Naive thymus-derived CD4-positive, alpha-beta T cell (primary cell): ENCODE measurements at regions not wholly inside any gene's neighbourhood (a gene's known extent, or its start where the extent isn't known, plus 50 kb on each side); places are given as distances from the start of the nearest gene placed in this dataset.
A peak's percentile ranks its signal among the peaks of the same experiment; 100 is the strongest.

Source experiments
- ATAC-seq: fragments of 150-1000 bp; cut with Tn5 transposase; 2 replicates; pipeline ENCODE4 v1.10.0; 2021; ENCODE audit warnings: mild to moderate bottlenecking, moderate library complexity
- CTCF ChIA-PET: fragments of 350-600 bp; sonication (Branson Sonifier 250); formaldehyde crosslinking; loops from one replicate; lab custom pipeline; 2021; ENCODE audit warnings: antibody characterized with exemption; lab: Charles Lee
- POLR2A ChIA-PET: fragments of 350-600 bp; sonication (Branson Sonifier 250); formaldehyde crosslinking; loops from one replicate; lab custom pipeline; 2021; ENCODE audit warnings: antibody characterized with exemption, inconsistent platforms; lab: Charles Lee
- DNase-seq, 9 donors: peaks; one replicate each; pipeline versions ENCODE4 v3.0.0 to v3.0.0-alpha.2; 2020 to 2022; ENCODE audit warnings: mixed read lengths in 1 of 9
- H3K27ac ChIP-seq: one replicate; pipeline ENCODE4 v1.7.0; 2013; ENCODE audit warnings: mild to moderate bottlenecking, low read depth, low read length, moderate library complexity
- H3K27me3 ChIP-seq, 2 donors: one replicate each; pipeline ENCODE4 v1.7.0; 2013; ENCODE audit warnings: low read length in 2 of 2, mild to moderate bottlenecking in 2 of 2, moderate library complexity in 2 of 2; ENCODE audit not compliant: control insufficient read depth in 2 of 2, insufficient read depth in 2 of 2
- H3K36me3 ChIP-seq, 3 experiments: 1 replicate in 2 of 3; 2 replicates in 1 of 3; pipeline ENCODE4 v1.7.0; 2013; ENCODE audit warnings: low read length in 3 of 3, mild to moderate bottlenecking in 3 of 3, moderate library complexity in 1 of 3; ENCODE audit not compliant: insufficient read depth in 3 of 3, control insufficient read depth in 2 of 3
- H3K4me1 ChIP-seq, 2 donors: one replicate each; pipeline ENCODE4 v1.7.0; 2013; ENCODE audit warnings: low read length in 2 of 2, mild to moderate bottlenecking in 2 of 2, moderate library complexity in 1 of 2; ENCODE audit not compliant: control insufficient read depth in 2 of 2, insufficient read depth in 2 of 2
- H3K4me3 ChIP-seq: 2 replicates; pipeline ENCODE4 v1.7.0; 2013; ENCODE audit warnings: mild to moderate bottlenecking, low read length
- H3K9me3 ChIP-seq, 3 experiments: 1 replicate in 2 of 3; 2 replicates in 1 of 3; pipeline ENCODE4 v1.7.0; 2013; ENCODE audit warnings: low read length in 3 of 3; ENCODE audit not compliant: control insufficient read depth in 2 of 3
- H3K27ac Mint-ChIP-seq, 9 donors: one replicate each; pipeline ENCODE4 v1.8.0; 2020 to 2022; ENCODE audit warnings: mixed read lengths in 9 of 9, mild to moderate bottlenecking in 8 of 9, moderate library complexity in 5 of 9, inconsistent platforms in 2 of 9
- H3K27me3 Mint-ChIP-seq, 5 donors: one replicate each; pipeline ENCODE4 v1.8.0; 2021 to 2022; ENCODE audit warnings: mixed read lengths in 5 of 5, mild to moderate bottlenecking in 1 of 5
- H3K36me3 Mint-ChIP-seq, 5 donors: one replicate each; pipeline ENCODE4 v1.8.0; 2020 to 2022; ENCODE audit warnings: mixed read lengths in 5 of 5, mild to moderate bottlenecking in 3 of 5, inconsistent platforms in 1 of 5
- H3K4me1 Mint-ChIP-seq, 7 donors: one replicate each; pipeline ENCODE4 v1.8.0; 2020 to 2022; ENCODE audit warnings: mixed read lengths in 7 of 7, mild to moderate bottlenecking in 3 of 7, inconsistent platforms in 1 of 7
- H3K4me3 Mint-ChIP-seq, 10 donors: one replicate each; pipeline ENCODE4 v1.8.0; 2020 to 2022; ENCODE audit warnings: mild to moderate bottlenecking in 10 of 10, mixed read lengths in 10 of 10, moderate library complexity in 6 of 10, inconsistent platforms in 2 of 10
- H3K9me3 Mint-ChIP-seq, 11 donors: one replicate each; pipeline ENCODE4 v1.8.0; 2020 to 2022; ENCODE audit warnings: mixed read lengths in 11 of 11, mild to moderate bottlenecking in 4 of 11, inconsistent platforms in 1 of 11, moderate library complexity in 1 of 11
- intact Hi-C, 2 donors: fragments of 100-400 bp; cut with micrococcal nuclease; formaldehyde crosslinking; loops; one replicate each; pipeline ENCODE4 v1.15.1; 2023

GRCh38 chr20:4326195-4327065 lies 77.3 kb upstream of the ADRA1D start:
- H3K4me3 ChIP-seq, result no peak overlapping the region
- Mint-ChIP-seq H3K27me3 (peaks cover 0 to 42% (median 18%) of the 10 kb centered on the region in 5 donors), H3K36me3 (no peaks in the 10 kb centered on the region), H3K9me3 (peaks cover 0 to 4% (median 0%) of the 10 kb centered on the region in 11 donors), H3K4me3 (no peak overlapping the region), H3K4me1 (peaks cover 0 to 1% (median 0%) of the 10 kb centered on the region in 7 donors), H3K27ac (no peak overlapping the region)
- H3K27me3 ChIP-seq, result no peaks in the 10 kb centered on the region
- CTCF ChIA-PET, result no interaction called here
- no peaks in the 10 kb centered on the region for H3K36me3 ChIP-seq
- no peaks in the 10 kb centered on the region for H3K4me1 ChIP-seq
- POLR2A ChIA-PET, result no interaction called here
- no peak overlapping the region for H3K27ac ChIP-seq
- intact Hi-C loops, result no loop called here
- ATAC-seq (no peak), DNase-seq (no peak)
- no peaks in the 10 kb centered on the region for H3K9me3 ChIP-seq

DNA sequence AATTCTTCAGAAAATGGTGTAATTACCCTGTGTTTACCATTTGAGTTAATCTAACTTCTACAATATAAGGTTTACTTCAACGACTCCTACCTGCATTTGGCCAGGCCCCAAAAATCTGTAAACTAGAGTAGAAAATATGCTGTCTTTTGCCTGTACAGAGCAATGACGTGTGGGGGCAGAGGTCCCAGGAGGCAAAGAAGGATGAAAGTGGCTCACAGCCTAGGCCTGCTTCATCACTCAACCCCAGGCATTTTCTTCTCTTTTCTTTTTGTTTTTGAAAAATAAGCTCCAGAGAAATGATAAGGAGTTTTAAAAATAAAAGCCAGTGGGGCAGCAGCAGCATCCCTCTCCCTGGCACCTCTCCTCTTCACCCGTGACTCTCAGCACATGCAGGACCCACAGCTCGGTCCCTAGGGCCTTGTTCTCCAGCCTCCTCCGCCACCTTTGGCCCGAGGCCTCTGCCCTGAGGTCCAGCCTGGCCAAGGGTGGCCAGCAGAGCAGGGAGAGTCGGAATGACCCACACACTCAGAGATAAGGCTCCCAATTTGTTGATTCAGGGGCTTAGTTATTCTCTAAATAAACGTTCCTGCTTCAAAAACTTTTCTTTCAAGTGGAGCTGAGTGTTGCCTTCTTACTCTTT lies 76.6 kb upstream of the ADRA1D start:
- no peak overlapping the region for H3K4me3 ChIP-seq
- intact Hi-C loops, result no loop called here
- no peaks in the 10 kb centered on the region for H3K9me3 ChIP-seq
- Mint-ChIP-seq H3K4me1 (peaks cover 0 to 1% (median 0%) of the 10 kb centered on the region in 7 donors), H3K27me3 (peaks cover 0 to 40% (median 18%) of the 10 kb centered on the region in 5 donors), H3K4me3 (no peak overlapping the region), H3K36me3 (no peaks in the 10 kb centered on the region), H3K9me3 (peaks cover 0 to 4% (median 0%) of the 10 kb centered on the region in 11 donors), H3K27ac (no peak overlapping the region)
- no peak for ATAC-seq
- no peak overlapping the region for H3K27ac ChIP-seq
- ChIA-PET POLR2A (no interaction called here), CTCF (no interaction called here)
- no peak for DNase-seq
- no peaks in the 10 kb centered on the region for H3K4me1 ChIP-seq
- H3K36me3 ChIP-seq, result no peaks in the 10 kb centered on the region
- H3K27me3 ChIP-seq, result no peaks in the 10 kb centered on the region

GRCh38 chr20:4324611-4325243 lies 75.6 kb upstream of the ADRA1D start:
- Mint-ChIP-seq H3K9me3 (peaks cover 0 to 8% (median 0%) of the 10 kb centered on the region in 11 donors), H3K4me1 (peaks cover 0 to 1% (median 0%) of the 10 kb centered on the region in 7 donors), H3K36me3 (no peaks in the 10 kb centered on the region), H3K27ac (no peak overlapping the region), H3K4me3 (no peak overlapping the region), H3K27me3 (peaks cover 0 to 40% (median 18%) of the 10 kb centered on the region in 5 donors)
- H3K4me1 ChIP-seq, result no peaks in the 10 kb centered on the region
- ChIA-PET CTCF (no interaction called here), POLR2A (no interaction called here)
- H3K4me3 ChIP-seq, result no peak overlapping the region
- ATAC-seq, result no peak
- no peaks in the 10 kb centered on the region for H3K9me3 ChIP-seq
- H3K27me3 ChIP-seq, result no peaks in the 10 kb centered on the region
- DNase-seq, result no peak
- H3K36me3 ChIP-seq, result no peaks in the 10 kb centered on the region
- intact Hi-C loops, result no loop called here
- H3K27ac ChIP-seq, result no peak overlapping the region

- Histone ChIP-seq H3K9me3 (no peaks in the 10 kb centered on the region), H3K36me3 (no peaks in the 10 kb centered on the region), H3K4me3 (no peak overlapping the region), H3K4me1 (no peaks in the 10 kb centered on the region), H3K27me3 (no peaks in the 10 kb centered on the region), H3K27ac (no peak overlapping the region)
- H3K9me3 Mint-ChIP-seq, result peaks cover 0 to 8% (median under 1%) of the 10 kb centered on the region in 11 donors
- H3K4me1 Mint-ChIP-seq, result peaks cover 0 to 1% (median 0%) of the 10 kb centered on the region in 7 donors
- no peaks in the 10 kb centered on the region for H3K36me3 Mint-ChIP-seq
- H3K4me3 Mint-ChIP-seq, result no peak overlapping the region
- intact Hi-C loops, result no loop called here
- POLR2A ChIA-PET, result no interaction called here
- ATAC-seq (no peak), DNase-seq (no peak)
- CTCF ChIA-PET, result no interaction called here
- no peak overlapping the region for H3K27ac Mint-ChIP-seq
- peaks cover 0 to 31% (median 21%) of the 10 kb centered on the region in 5 donors for H3K27me3 Mint-ChIP-seq
These were observed 73.4 kb upstream of the ADRA1D start for GRCh38 chr20:4322499-4322898.

GRCh38 chr20:4320291-4320690 lies 71.2 kb upstream of the ADRA1D start:
- intact Hi-C loops, result no loop called here
- ATAC-seq (peak; percentile 78), DNase-seq (no peak)
- Histone ChIP-seq H3K27ac (no peak overlapping the region), H3K4me1 (no peaks in the 10 kb centered on the region), H3K27me3 (no peaks in the 10 kb centered on the region), H3K9me3 (no peaks in the 10 kb centered on the region), H3K36me3 (no peaks in the 10 kb centered on the region), H3K4me3 (no peak overlapping the region)
- POLR2A ChIA-PET, result no interaction called here
- H3K27me3 Mint-ChIP-seq, result peaks cover 10 to 37% (median 18%) of the 10 kb centered on the region in 5 donors
- CTCF ChIA-PET, result interaction anchor here (0.6 kb wide), 1 partner anchor 545 kb away, joined by 3 read pairs; no protein-coding TSS in a partner anchor
- H3K4me3 Mint-ChIP-seq, result no peak overlapping the region
- peaks cover 0 to 1% (median 0%) of the 10 kb centered on the region in 7 donors for H3K4me1 Mint-ChIP-seq
- peaks cover 0 to 14% (median 3%) of the 10 kb centered on the region in 11 donors for H3K9me3 Mint-ChIP-seq
- no peak overlapping the region for H3K27ac Mint-ChIP-seq
- H3K36me3 Mint-ChIP-seq, result no peaks in the 10 kb centered on the region

DNA sequence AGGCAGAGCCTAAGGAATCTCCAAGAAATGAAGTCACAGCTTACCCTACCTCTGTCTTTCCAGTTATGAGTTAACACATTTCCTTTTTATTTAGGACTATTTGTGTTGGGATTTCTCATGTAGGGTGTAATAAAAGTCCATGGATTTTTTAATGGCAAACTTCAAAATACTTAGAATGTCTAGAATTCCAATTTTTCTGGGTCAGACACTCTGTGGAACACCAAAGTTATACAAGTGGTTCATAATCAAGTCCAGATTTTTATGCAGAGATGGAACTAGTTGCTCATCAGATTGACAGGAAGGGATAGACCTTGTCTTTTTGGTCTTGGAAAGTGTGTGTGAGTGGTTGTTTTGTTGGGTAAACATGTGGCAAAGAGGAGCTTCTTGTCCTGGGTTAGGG lies 69.8 kb upstream of the ADRA1D start:
- Mint-ChIP-seq H3K27ac (no peak overlapping the region), H3K27me3 (peaks cover 4 to 31% (median 17%) of the 10 kb centered on the region in 5 donors), H3K4me3 (no peak overlapping the region), H3K36me3 (no peaks in the 10 kb centered on the region), H3K4me1 (no peaks in the 10 kb centered on the region), H3K9me3 (peaks cover 0 to 14% (median 3%) of the 10 kb centered on the region in 11 donors)
- Histone ChIP-seq H3K27me3 (no peaks in the 10 kb centered on the region), H3K4me3 (no peak overlapping the region), H3K9me3 (no peaks in the 10 kb centered on the region), H3K36me3 (no peaks in the 10 kb centered on the region), H3K27ac (no peak overlapping the region), H3K4me1 (no peaks in the 10 kb centered on the region)
- intact Hi-C loops, result no loop called here
- ATAC-seq (no peak), DNase-seq (no peak)
- POLR2A ChIA-PET, result no interaction called here
- CTCF ChIA-PET, result no interaction called here
